Type B pancreatic cell (in vitro differentiated cells): ENCODE measurements at regions not wholly inside any gene's neighbourhood (a gene's known extent, or its start where the extent isn't known, plus 50 kb on each side); places are given as distances from the start of the nearest gene placed in this dataset.

Experiments
- DNase-seq: peaks from one replicate; pipeline ENCODE4 v3.0.0; 2021; ENCODE audit warnings: mixed read lengths; ENCODE audit not compliant: unreplicated experiment; ENCODE audit errors: extremely low spot score
- H3K27ac Mint-ChIP-seq: 2 replicates; pipeline ENCODE4 v1.8.0; 2021; ENCODE audit warnings: mild to moderate bottlenecking, mixed read lengths
- H3K27me3 Mint-ChIP-seq: 2 replicates; pipeline ENCODE4 v1.8.0; 2021; ENCODE audit warnings: mixed read lengths
- H3K36me3 Mint-ChIP-seq: 2 replicates; pipeline ENCODE4 v1.8.0; 2021; ENCODE audit warnings: mixed read lengths
- H3K4me1 Mint-ChIP-seq: one replicate; pipeline ENCODE4 v1.8.0; 2021; ENCODE audit warnings: mixed read lengths; ENCODE audit not compliant: unreplicated experiment
- H3K4me3 Mint-ChIP-seq: 2 replicates; pipeline ENCODE4 v1.8.0; 2021; ENCODE audit warnings: mild to moderate bottlenecking, mixed read lengths
- H3K9me3 Mint-ChIP-seq: 2 replicates; pipeline ENCODE4 v1.8.0; 2021; ENCODE audit warnings: mixed read lengths
- TF ChIP-seq, protein P1 (sequence below): fragments of 200-600 bp; sonication (generic); conservative IDR thresholded peaks from 2 replicates; pipeline ENCODE4 v1.5.0; 2021; ENCODE audit warnings: antibody characterized with exemption, mild to moderate bottlenecking

DNA sequence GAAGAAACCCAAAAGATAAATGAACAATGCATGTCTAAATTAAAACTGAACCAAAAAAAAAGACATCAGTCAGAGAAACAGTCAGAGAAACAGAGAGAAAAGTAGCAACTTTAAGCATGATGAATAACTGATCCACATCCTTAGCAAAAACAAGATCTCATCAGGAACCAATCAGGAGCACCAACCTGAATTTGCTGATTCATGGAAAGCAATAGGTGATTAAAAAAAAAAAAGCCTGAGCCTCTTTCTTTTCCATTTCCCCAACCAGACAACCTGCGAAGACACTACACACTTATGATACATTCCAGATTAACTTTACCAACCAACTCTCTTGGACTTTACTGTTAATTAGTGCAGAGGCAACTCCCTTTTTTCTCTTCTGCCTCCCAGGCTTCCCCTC, 112.7 kb upstream of the TAS2R1 start:
- peaks cover 4% of the 10 kb centered on the region for H3K4me1 Mint-ChIP-seq
- no peak overlapping the region for H3K4me3 Mint-ChIP-seq
- H3K27ac Mint-ChIP-seq: no peak overlapping the region
- H3K36me3 Mint-ChIP-seq: peaks cover 4% of the 10 kb centered on the region
- peaks cover 4% of the 10 kb centered on the region for H3K9me3 Mint-ChIP-seq
- TF ChIP-seq, protein P1, sequence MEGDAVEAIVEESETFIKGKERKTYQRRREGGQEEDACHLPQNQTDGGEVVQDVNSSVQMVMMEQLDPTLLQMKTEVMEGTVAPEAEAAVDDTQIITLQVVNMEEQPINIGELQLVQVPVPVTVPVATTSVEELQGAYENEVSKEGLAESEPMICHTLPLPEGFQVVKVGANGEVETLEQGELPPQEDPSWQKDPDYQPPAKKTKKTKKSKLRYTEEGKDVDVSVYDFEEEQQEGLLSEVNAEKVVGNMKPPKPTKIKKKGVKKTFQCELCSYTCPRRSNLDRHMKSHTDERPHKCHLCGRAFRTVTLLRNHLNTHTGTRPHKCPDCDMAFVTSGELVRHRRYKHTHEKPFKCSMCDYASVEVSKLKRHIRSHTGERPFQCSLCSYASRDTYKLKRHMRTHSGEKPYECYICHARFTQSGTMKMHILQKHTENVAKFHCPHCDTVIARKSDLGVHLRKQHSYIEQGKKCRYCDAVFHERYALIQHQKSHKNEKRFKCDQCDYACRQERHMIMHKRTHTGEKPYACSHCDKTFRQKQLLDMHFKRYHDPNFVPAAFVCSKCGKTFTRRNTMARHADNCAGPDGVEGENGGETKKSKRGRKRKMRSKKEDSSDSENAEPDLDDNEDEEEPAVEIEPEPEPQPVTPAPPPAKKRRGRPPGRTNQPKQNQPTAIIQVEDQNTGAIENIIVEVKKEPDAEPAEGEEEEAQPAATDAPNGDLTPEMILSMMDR: no peak
- H3K27me3 Mint-ChIP-seq: peaks cover 4% of the 10 kb centered on the region
- DNase-seq: no peak

DNA sequence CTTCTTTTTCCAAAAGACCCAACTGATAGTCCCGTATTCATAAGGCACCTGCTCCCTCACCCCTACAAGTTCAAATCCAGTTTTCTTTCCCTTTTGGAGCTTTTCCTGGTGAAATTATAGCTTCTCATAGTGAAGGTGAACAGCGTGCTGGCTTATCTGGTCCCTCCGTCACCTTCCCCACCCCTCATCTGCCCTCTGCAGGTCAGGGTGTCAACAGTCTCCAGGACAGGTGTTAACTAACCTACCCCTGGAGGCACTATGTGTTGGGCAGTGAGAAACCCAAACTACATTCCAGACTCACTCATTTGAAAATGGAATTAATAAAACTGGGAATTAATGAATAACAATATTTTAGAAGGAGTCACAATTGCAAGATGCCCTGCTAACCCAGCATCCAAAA, 109.0 kb upstream of the TAS2R1 start:
- Mint-ChIP-seq H3K9me3 (peaks cover 9% of the 10 kb centered on the region), H3K36me3 (no peaks in the 10 kb centered on the region), H3K4me3 (no peak overlapping the region), H3K4me1 (peaks cover 4% of the 10 kb centered on the region), H3K27ac (no peak overlapping the region), H3K27me3 (no peaks in the 10 kb centered on the region)
- no peak for DNase-seq
- TF ChIP-seq, protein P1: no peak

DNA sequence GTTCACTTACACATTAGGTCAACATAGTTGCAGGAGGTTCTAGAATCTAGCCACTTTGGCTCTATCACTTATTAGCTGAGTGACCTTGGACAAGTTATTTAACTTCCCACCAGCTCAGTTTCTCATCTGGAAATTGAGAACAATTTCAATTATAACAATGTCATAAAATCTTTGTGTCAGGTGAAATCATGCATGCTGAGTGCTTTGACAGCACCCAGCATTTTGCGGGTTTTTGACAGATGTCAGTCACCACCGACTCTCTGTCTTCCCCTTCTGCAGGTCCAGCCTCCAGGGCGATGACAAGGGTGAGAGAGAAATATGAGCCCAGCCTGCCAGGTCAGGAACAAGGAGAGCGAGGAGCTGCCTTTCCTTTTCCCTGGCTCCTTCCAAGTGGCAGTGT, 107.1 kb upstream of the TAS2R1 start:
- Mint-ChIP-seq H3K4me1 (peaks cover 7% of the 10 kb centered on the region), H3K4me3 (no peak overlapping the region), H3K9me3 (peaks cover 9% of the 10 kb centered on the region), H3K27ac (no peak overlapping the region), H3K27me3 (no peaks in the 10 kb centered on the region), H3K36me3 (no peaks in the 10 kb centered on the region)
- TF ChIP-seq, protein P1: no peak
- no peak for DNase-seq

DNA sequence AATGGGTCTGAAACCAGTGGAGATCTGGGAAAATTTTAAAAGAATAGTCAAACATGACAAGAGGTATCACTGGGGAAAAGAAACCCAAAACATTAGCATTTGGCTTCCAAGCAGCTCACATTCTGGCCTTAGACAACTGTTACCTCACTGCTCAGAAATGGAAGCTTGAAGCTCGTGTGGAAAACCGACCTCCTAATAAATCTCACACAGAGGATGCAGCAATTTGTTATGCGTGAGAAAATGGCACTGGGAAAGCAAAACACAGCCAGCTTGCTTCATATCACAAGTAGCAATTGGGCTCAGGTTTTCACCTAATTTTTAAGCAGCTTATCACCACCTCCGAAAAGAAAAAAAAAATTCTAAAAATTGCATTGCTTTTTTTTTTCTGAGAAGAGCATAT, 103.3 kb upstream of the TAS2R1 start:
- no peak overlapping the region for H3K4me3 Mint-ChIP-seq
- no peaks in the 10 kb centered on the region for H3K27me3 Mint-ChIP-seq
- peaks cover 3% of the 10 kb centered on the region for H3K4me1 Mint-ChIP-seq
- no peak for DNase-seq
- no peaks in the 10 kb centered on the region for H3K36me3 Mint-ChIP-seq
- H3K27ac Mint-ChIP-seq: no peak overlapping the region
- H3K9me3 Mint-ChIP-seq: peaks cover 10% of the 10 kb centered on the region
- TF ChIP-seq, protein P1: no peak

DNA sequence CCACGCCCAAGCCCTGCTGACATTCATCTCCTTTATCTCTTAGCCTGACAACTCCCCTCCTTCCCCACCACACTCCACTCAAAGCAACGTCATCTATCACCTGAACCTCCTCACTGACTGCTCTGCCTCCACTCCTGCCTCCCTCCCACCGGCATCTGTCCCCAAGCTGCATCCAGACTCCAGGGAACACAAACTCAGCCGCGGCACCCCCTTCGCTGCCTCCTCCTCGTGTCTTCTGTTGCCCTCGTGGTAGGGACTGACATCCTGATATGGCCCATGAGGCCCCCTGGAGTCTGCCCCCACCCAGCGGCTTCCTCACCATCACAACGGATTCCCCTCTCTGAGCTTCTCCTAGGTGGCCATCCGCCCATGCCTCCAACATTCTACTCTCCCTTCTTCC, 101.0 kb upstream of the TAS2R1 start:
- peaks cover 5% of the 10 kb centered on the region for H3K9me3 Mint-ChIP-seq
- H3K4me1 Mint-ChIP-seq: peaks cover 3% of the 10 kb centered on the region
- H3K27me3 Mint-ChIP-seq: no peaks in the 10 kb centered on the region
- TF ChIP-seq, protein P1: no peak
- H3K4me3 Mint-ChIP-seq: no peak overlapping the region
- no peak for DNase-seq
- H3K27ac Mint-ChIP-seq: no peak overlapping the region
- no peaks in the 10 kb centered on the region for H3K36me3 Mint-ChIP-seq

DNA sequence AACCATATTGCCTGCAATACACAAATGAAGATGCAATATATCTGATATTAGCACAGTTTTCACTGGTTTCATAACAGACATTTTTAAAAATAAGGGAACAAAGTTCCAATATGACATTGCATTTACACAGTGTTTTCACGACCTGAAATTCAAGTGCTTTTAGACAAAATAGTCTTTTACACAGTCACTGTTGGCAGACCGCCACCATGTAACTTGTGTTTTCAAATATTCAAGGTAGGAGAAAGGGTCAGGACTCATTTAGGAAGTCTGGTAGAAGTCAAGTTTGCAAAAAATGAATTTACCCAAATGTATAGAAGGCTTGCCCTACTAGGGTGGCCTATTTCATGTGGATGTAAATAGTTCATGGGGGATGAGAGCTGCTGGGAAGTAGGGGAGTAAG, 98.1 kb upstream of the TAS2R1 start:
- TF ChIP-seq, protein P1: no peak
- Mint-ChIP-seq H3K36me3 (no peaks in the 10 kb centered on the region), H3K4me1 (peaks cover 1% of the 10 kb centered on the region), H3K27me3 (no peaks in the 10 kb centered on the region), H3K9me3 (peaks cover 5% of the 10 kb centered on the region), H3K4me3 (no peak overlapping the region), H3K27ac (no peak overlapping the region)
- DNase-seq: no peak
